ENCODE measurements at regions not wholly inside any gene's neighbourhood (a gene's known extent, or its start where the extent isn't known, plus 50 kb on each side); places are given as distances from the start of the nearest gene placed in this dataset.

DNA sequence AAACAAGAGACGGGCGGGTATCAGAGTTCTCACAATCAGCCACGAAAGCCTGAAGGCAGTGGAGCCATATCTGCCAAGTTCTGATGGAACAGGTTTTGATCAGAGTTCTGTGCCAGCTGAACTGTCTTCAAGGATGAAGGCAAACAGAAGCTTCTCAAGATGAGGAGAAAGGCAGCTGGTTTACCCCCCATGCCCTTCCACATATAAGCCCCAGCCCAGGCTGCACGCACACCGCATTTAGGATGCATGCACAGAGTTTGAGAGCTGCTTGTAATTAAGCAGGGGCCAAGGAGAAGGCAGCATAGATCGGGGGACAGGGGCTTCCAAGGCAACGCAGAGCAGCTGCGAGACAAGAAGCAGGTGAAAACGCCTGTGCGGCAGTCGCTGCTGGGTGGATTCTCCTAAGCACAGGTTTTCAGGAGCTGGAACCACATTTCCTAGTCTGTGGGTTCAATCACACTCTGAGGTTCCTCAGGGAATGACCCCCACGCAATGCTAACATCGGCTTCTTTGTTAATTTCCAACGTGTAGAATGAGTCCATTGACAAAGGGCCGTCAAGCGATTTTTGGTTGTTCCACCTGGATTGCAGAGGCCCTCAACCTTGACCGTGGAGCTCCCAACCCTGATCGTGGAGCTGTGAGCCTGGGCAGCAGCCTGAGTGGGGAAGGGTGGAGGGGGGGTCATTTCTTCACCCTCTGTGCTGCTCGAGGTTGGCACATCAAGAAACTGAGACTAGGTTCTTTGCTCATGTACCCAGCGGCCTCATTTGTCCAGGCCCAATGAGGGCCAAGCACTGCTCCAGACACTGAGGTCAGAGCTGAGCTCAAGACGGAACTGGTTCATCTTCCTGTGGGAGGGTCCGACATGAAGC, 81.7 kb upstream of the SHISAL1 start:
- TF ChIP-seq JUND (IDR thresholded peaks at IDR 0.05) (no peak), EP300 (IDR thresholded peaks at IDR 0.05; ENCODE audit: borderline replicate concordance in 1 of 2, low read depth in 1 of 2, low read length in 1 of 2) (no peak), POLR2AphosphoS5 (IDR thresholded peaks at IDR 0.05; ENCODE audit: low read depth, low read length) (no peak), YY1 (IDR thresholded peaks at IDR 0.05; ENCODE audit: low read depth) (no peak), FOXJ3 (CRISPR knock-in tag; IDR thresholded peaks at IDR 0.05) (no peak), RFX5 (IDR thresholded peaks at IDR 0.05; ENCODE audit: low read length) (no peak), TAF1 (IDR thresholded peaks at IDR 0.05; ENCODE audit: borderline replicate concordance, low read depth, low read length) (no peak)
- TF ChIP-seq, protein P1, sequence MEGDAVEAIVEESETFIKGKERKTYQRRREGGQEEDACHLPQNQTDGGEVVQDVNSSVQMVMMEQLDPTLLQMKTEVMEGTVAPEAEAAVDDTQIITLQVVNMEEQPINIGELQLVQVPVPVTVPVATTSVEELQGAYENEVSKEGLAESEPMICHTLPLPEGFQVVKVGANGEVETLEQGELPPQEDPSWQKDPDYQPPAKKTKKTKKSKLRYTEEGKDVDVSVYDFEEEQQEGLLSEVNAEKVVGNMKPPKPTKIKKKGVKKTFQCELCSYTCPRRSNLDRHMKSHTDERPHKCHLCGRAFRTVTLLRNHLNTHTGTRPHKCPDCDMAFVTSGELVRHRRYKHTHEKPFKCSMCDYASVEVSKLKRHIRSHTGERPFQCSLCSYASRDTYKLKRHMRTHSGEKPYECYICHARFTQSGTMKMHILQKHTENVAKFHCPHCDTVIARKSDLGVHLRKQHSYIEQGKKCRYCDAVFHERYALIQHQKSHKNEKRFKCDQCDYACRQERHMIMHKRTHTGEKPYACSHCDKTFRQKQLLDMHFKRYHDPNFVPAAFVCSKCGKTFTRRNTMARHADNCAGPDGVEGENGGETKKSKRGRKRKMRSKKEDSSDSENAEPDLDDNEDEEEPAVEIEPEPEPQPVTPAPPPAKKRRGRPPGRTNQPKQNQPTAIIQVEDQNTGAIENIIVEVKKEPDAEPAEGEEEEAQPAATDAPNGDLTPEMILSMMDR (IDR thresholded peaks at IDR 0.05), result no peak
- TF ChIP-seq, protein P2, sequence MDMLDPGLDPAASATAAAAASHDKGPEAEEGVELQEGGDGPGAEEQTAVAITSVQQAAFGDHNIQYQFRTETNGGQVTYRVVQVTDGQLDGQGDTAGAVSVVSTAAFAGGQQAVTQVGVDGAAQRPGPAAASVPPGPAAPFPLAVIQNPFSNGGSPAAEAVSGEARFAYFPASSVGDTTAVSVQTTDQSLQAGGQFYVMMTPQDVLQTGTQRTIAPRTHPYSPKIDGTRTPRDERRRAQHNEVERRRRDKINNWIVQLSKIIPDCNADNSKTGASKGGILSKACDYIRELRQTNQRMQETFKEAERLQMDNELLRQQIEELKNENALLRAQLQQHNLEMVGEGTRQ (IDR thresholded peaks at IDR 0.05; ENCODE audit: borderline replicate concordance, low read depth, low read length), result no peak

Data from SK-N-SH (cell line).